Mucosa of descending colon (tissue), 3 donors: ENCODE measurements at regions not wholly inside any gene's neighbourhood (a gene's known extent, or its start where the extent isn't known, plus 50 kb on each side); places are given as distances from the start of the nearest gene placed in this dataset.
A peak's percentile ranks its signal among the peaks of the same experiment; 100 is the strongest.

ENCODE experiments used
- ATAC-seq: fragments of 200-7000 bp; cut with Tn5 transposase; one replicate; pipeline ENCODE4 v1.9.1; 2020; ENCODE audit warnings: mild to moderate bottlenecking, moderate library complexity
- DNase-seq, 3 donors: peaks; one replicate each; pipeline ENCODE4 v3.0.0-alpha.2; 2020
- H3K36me3 ChIP-seq: fragments of 200-600 bp; one replicate; pipeline ENCODE4 v1.8.0; 2021; ENCODE audit warnings: low read depth, mild to moderate bottlenecking
- H3K4me1 ChIP-seq: fragments of 200-600 bp; one replicate; pipeline ENCODE4 v1.8.0; 2021; ENCODE audit warnings: low read depth, mild to moderate bottlenecking
- H3K4me3 ChIP-seq: fragments of 200-600 bp; one replicate; pipeline ENCODE4 v1.8.0; 2021; ENCODE audit warnings: mild to moderate bottlenecking
- H3K9me3 ChIP-seq: fragments of 200-600 bp; one replicate; pipeline ENCODE4 v1.8.0; 2021; ENCODE audit warnings: mild to moderate bottlenecking
- intact Hi-C, 2 donors: fragments of 100-400 bp; cut with DNase I in 1 of 2; cut with micrococcal nuclease in 1 of 2; formaldehyde crosslinking; loops; one replicate each; pipeline versions ENCODE4 v1.11.0 to v1.11.1; 2022; cut with DNase I, micrococcal nuclease
- TF ChIP-seq, protein P1 (sequence below): fragments of 200-600 bp; IDR thresholded peaks from one replicate; pipeline ENCODE4 v1.8.0; 2022; ENCODE audit warnings: antibody characterized with exemption, mild to moderate bottlenecking
- donor health status: DM: no; HTN: no; CAD: no; lungs with moderate emphysema.
- donor health status: DM: no; HTN: no; CAD: no.
- donor health status: DM: no; HTN: yes; CAD: no.

GRCh38 chr10:30158325-30158960 is 99.1 kb upstream of the JCAD start:
- DNase-seq (no peak), ATAC-seq (no peak)
- H3K9me3 ChIP-seq = no peaks in the 10 kb centered on the region
- H3K4me3 ChIP-seq = no peak overlapping the region
- TF ChIP-seq, protein P1, sequence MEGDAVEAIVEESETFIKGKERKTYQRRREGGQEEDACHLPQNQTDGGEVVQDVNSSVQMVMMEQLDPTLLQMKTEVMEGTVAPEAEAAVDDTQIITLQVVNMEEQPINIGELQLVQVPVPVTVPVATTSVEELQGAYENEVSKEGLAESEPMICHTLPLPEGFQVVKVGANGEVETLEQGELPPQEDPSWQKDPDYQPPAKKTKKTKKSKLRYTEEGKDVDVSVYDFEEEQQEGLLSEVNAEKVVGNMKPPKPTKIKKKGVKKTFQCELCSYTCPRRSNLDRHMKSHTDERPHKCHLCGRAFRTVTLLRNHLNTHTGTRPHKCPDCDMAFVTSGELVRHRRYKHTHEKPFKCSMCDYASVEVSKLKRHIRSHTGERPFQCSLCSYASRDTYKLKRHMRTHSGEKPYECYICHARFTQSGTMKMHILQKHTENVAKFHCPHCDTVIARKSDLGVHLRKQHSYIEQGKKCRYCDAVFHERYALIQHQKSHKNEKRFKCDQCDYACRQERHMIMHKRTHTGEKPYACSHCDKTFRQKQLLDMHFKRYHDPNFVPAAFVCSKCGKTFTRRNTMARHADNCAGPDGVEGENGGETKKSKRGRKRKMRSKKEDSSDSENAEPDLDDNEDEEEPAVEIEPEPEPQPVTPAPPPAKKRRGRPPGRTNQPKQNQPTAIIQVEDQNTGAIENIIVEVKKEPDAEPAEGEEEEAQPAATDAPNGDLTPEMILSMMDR = no peak
- H3K36me3 ChIP-seq = no peaks in the 10 kb centered on the region
- intact Hi-C loops = no loop called here
- H3K4me1 ChIP-seq = no peaks in the 10 kb centered on the region

DNA sequence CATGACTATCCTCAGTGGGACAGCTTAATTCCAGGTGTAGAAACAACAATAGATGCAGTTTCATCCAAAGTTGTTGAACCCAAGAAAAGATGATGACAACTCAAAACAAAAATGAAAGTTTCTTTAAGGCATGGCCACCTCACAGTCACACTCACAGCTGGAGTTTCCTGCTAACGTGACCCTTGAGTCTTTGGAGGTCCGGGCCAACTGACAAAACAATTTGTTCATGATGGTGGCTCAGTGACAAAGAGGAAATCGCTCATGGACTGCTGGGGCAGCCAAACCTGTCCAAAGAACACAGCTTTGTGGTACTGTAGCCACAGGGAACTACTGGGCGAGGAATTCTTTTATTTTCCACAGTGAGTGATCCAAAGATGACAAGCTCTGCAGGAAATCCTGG is 96.0 kb upstream of the JCAD start:
- Histone ChIP-seq H3K4me1 (no peaks in the 10 kb centered on the region), H3K36me3 (no peaks in the 10 kb centered on the region), H3K9me3 (no peaks in the 10 kb centered on the region), H3K4me3 (no peak overlapping the region)
- no peak for ATAC-seq
- DNase-seq = no peak
- intact Hi-C loops = no loop called here
- TF ChIP-seq, protein P1 = no peak

- intact Hi-C loops = no loop called here
- ATAC-seq (no peak), DNase-seq (no peak)
- H3K4me1 ChIP-seq = no peaks in the 10 kb centered on the region
- no peaks in the 10 kb centered on the region for H3K9me3 ChIP-seq
- TF ChIP-seq, protein P1 = no peak
- no peak overlapping the region for H3K4me3 ChIP-seq
- no peaks in the 10 kb centered on the region for H3K36me3 ChIP-seq
Measured at GRCh38 chr10:30154561-30154960, 95.2 kb upstream of the JCAD start.

DNA sequence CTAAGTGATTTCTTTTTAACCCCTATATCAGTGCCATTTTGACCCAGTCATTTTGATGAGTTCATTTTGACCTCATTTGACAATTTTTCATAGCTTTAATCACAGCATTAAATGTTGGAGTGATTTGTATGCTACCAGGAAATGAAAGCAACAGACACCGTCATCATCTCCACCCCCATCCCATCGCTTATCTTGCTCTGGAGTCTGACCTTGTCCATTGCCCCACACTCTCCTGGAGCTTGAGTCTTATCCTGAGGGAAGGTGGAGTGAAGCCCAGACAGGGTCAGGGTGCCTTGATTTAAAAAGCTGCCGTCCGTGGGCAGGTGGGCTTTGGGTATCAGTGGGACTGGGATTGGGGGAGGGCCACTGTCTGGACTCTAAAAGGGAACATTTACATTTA is 94.7 kb upstream of the JCAD start:
- Histone ChIP-seq H3K36me3 (no peaks in the 10 kb centered on the region), H3K4me1 (no peaks in the 10 kb centered on the region), H3K4me3 (no peak overlapping the region), H3K9me3 (no peaks in the 10 kb centered on the region)
- intact Hi-C loops = no loop called here
- no peak for ATAC-seq
- TF ChIP-seq, protein P1 = no peak
- no peak for DNase-seq

DNA sequence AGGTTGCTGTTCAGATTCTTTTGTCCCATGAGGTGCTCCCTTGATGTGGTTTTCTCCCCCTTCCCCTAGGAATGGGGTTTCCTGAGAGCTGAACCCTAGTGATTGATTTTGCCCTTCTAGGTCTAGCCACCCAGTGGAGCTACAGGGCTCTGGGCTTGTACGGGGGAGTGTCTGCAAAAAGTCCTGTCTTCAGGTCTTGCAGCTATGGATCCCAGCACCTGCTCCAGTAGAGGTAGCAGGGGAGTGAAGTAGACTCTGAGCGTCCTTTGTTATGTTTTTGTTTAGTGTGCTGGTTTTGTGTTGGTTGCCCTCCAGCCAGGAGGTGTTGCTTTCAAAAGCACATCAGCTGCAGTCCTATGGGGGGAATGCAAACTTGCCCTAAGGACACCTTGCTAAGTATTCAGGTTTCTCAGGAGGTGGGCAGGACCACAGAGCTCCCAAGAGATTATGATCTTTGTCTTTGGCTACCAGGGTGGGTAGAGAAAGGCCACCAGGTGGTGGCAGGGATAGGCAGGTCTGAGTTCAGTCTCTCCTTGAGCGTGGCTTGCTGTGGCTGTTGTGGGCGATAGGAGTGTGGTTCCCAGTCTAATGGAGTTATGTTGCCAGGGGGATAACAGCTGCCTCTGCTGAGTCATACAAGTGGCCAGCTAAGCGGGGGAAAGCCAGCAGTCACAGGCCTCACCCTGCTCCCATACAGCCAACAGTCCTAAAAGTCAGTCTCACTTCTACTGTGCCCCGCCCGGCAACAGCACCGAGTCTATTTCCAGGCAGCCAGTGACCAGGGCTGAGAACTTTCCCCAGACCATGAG is 92.4 kb upstream of the JCAD start:
- ATAC-seq = peak; percentile 46
- TF ChIP-seq, protein P1 = no peak
- DNase-seq = peak in 2 of 3 donors; percentile 4 to 50
- no peaks in the 10 kb centered on the region for H3K9me3 ChIP-seq
- intact Hi-C loops = no loop called here
- no peaks in the 10 kb centered on the region for H3K36me3 ChIP-seq
- no peaks in the 10 kb centered on the region for H3K4me1 ChIP-seq
- no peak overlapping the region for H3K4me3 ChIP-seq
